GM21390 (cell line): ENCODE measurements at regions not wholly inside any gene's neighbourhood (a gene's known extent, or its start where the extent isn't known, plus 50 kb on each side); places are given as distances from the start of the nearest gene placed in this dataset.
"Not testable (repeated sequence)": the region's sequence is repeated elsewhere in the genome, so short reads cannot be mapped to it uniquely, and the experiment has no call there.

Experiments used
- ATAC-seq: cut with Tn5 transposase; IDR thresholded peaks from one replicate; pipeline ENCODE4 v1.9.1; 2021; ENCODE audit not compliant: unreplicated experiment

DNA sequence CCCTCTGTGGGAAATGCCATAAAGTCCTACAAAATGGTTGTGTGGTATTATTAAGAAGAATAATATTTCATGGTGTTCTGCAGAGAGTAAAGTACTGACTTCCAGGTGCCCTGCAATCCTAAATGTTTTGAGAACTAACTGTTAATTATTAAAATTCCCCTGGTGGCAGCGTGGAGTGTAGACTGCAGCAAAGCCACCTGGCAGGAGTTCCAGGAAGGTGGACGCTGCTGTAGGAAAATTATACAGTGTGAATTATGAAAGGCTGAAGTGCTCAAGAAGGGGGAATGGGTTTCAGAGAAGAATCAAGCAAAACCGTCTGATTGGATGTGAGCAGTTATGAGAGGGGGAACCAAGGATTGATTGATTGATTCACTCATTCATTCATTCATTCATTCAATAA, 572.4 kb upstream of the PPP2R3A start:
- no peak for ATAC-seq

DNA sequence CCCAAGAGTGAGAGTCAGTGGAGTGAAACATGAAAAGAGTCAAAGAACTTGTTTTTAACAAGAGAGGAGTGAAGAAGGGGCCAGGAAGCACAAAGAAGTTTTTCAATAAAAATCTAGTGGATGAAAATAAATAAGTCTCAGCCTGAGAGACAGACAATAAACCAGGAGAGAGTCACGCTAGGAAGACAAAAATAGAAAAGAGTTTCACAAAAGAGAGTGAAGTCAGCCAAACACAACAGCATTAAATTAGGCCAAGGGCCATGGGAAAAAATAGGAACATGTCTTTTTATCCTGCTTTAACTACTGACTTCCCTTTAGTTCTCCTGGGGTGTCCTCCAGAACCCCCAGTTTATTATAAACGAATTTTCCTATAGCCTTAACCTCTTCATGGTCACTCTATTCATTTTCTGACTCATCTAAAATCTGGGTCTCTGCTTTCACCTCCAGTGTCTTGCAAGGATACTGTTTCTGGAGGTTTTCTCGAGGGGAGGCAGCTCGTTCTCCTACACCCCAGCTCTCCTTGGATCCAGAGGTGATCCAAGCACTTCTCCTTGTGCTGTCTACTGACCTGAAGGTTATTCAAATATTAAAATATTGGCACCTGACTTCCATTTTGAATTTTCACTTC, 571.5 kb upstream of the PPP2R3A start:
- no peak for ATAC-seq

DNA sequence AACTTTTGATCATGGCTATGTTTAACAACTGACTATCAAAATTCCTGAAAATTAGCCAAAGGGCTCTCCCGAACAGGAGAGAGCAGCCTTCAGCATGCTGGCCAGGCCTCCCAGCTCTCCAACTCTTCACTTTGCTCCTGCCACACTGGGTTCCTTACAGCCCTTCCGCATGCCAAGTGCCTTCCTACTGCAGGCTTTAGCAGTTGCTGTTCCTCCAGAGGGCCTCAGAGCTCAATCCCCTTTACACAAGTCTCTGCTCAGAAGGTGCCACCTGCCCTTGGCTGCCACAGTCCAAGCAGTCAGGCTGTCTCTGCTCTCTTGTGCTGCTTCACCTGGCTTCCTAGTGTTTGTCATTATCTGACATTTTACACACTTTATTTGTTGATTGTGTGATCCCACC, 553.1 kb upstream of the PPP2R3A start:
- no peak for ATAC-seq

DNA sequence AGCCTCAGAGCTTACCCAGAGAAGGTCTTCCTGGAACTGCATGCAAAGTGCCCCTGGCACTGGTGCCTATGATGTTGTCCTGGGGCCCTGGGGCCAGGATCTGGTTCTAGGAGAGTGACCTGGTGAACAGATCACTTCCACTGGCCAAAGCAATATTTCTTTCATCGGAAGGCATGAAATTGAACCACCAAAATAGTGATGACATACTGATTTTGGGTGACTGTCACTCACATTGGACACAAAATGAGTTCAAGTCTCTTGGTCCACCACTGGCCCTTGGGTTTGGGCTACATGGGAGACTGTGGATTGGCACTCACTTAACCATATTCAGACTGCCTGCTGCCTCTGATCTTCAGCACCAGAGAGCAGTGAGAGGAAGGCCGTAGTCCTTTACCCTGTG, 549.3 kb upstream of the PPP2R3A start:
- ATAC-seq: no peak

DNA sequence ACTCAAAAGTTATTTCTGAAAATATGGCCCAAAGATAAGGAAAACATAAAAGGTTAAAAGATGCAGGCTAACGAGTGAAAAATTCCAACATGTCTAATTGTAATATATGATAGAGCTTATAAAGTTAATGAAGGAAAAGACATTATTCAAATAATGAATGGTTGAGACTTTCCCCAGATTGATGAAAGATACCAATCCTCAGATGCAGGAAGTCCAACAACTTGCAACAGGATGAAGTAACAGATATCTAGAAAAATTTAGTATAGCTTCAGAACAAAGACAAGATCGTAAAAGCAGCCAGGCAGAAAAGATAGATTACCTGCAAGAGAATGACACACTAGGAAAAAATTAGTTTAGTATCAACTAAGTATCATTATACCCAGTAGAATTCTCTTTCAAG, 546.4 kb upstream of the PPP2R3A start:
- no peak for ATAC-seq

DNA sequence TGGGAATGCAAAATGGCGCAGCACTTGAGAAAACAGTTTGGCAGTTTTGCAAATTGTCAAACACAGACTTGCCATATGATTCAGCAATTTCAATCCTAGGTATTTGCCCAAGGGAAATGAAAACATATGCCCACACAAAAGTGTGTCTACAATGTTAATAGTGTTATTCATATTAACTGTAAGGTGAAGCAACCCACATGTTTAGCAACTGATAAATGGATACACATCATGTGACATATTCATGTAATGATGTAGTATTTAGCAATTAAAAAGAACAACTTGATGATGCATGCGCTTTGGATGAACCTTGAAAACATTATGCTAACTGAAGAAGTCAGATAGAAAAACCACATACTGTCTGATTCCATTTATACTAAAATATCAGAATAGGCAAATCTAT, 539.0 kb upstream of the PPP2R3A start:
- no peak for ATAC-seq

DNA sequence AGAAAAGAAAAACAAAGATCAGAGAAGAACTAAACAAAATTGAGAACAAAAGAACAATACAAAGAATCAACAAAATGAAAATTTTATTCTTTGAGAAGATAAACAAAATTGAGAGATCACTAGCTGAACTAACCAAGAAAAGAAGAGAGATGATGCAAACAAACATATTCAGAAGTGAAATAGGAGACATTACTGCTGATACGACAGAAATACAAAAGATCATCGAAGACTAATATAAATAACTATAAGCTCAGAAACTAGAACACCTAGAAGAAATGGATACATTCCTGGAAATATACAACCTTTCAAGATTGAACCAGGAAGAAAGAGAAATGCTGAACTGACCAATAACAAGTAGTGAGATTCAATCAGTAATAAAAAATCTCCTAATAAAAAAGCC, 533.1 kb upstream of the PPP2R3A start:
- no peak for ATAC-seq

DNA sequence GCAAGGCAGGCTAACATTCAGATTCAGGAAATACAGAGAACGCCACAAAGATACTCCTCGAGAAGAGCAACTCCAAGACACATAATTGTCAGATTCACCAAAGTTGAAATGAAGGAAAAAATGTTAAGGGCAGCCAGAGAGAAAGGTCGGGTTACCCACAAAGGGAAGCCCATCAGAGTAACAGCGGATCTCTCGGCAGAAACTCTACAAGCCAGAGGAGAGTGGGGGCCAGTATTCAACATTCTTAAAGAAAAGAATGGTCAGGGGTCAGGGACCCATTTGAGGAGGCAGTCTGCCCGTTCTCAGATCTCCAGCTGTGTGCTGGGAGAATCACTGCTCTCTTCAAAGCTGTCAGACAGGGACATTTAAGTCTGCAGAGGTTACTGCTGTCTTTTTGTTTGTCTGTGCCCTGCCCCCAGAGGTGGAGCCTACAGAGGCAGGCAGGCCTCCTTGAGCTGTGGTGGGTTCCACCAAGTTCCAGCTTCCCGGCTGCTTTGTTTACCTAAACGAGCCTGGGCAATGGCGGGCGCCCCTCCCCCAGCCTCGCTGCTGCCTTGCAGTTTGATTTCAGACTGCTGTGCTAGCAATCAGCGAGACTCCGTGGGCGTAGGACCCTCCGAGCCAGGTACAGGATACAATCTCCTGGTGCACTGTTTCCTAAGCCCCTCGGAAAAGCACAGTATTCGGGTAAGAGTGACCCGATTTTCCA, 526.5 kb upstream of the PPP2R3A start:
- not testable (repeated sequence) for ATAC-seq

DNA sequence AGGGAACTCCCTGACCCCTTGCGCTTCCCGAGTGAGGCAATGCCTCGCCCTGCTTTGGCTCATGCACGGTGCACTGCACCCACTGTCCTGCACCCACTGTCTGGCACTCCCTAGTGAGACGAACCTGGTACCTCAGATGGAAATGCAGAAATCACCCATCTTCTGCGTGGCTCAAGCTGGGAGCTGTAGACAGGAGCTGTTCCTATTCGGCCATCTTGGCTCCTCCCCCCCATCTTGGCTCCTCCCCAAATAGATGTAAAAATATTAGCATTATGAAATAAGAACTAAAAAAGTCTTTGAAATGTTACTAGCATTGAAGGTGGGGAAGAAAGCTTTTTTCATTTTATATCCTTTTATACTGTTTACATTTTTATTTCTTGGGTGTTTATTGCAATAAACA, 525.9 kb upstream of the PPP2R3A start:
- not testable (repeated sequence) for ATAC-seq

DNA sequence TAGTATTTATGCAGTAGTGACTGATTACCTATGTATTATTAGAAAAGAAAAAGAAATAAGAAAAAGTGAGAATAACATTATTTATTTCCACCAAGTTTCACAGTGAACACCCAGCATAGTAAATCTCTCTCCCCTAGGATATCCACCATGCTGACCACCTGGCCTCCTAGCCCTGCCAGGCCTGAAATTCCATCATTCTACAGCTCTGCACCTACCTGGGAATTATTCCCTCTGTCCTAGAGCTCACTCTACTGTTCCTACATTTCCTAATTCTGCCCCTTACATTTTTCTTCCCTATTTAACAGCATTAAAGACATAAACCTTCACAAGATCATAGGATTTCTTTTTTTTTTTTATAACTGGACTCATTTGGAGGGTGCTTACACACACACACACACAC, 525.3 kb upstream of the PPP2R3A start:
- no peak for ATAC-seq

DNA sequence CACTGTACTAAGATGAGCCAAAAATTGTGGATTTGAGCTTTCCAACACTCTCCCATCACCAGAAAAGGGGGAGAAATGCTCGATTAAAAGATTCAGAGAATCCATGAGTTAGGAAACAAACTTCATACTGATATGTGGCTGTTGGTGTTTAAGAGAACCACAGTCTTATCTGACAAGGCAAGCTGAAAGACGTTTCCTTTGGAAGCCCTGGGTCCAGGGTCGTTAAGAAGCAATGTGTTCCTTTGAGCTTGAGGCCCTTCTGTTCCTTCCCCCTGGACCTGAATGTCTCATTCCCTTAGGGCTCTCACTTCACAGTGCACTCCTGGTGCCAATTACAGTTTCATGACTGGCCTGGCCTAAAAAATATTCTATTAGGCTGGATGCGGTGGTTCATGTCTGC, 524.8 kb upstream of the PPP2R3A start:
- ATAC-seq: no peak

DNA sequence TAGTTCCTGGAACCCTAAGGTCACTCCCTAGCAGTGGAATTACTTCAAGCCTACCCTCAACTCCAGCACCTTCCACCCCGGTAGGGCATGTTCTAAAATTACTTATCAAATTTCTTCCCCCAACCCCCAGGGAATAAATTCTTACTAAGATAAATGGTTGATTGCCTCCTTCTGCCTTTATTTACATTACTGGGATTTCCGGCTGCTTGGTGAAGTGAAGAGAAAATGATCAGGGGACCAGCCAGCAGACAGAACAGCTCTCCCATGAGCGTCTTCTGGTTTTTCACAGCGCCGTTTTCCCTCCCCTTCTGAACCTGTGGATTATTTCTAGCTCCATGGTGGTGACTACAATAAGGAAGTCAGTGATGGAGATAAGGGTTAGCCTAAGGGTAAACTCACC, 521.5 kb upstream of the PPP2R3A start:
- ATAC-seq: no peak

DNA sequence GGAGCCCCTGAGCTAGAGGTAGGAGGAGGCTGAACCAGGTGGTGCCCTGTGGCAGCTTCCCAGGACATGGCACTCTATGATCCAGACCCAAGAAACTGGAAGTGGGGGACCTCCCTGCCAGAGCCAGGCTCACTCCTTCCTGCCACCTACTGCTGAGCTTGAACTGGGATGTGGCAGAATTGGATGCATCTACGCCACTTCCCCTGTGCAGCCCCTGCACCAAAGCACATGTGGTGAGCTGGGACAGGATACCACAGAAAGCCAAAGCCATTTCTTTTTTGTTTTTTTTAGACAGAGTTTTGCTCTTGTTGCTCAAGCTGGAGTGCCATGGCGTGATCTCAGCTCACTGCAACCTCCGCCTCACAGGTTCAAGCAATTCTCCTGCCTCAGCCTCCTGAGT, 518.0 kb upstream of the PPP2R3A start:
- no peak for ATAC-seq

DNA sequence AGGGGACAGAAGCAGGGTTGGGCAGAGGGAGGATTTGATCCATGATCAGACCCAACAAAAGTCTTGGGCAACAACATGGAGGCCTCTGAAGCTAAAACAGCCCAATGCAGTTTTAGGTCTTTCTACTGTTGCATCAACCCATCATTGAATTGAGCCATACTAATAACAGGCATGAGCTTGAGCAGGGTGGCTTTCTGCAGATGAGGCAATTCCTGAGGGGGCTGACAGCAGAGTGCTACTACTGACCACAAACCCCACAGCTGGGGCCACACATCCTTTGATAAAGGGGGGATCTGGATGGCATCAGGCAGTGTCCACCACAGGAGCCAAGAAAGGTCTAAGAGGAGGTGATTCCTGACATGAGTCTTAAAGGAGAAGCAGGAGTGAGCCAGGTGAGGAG, 517.0 kb upstream of the PPP2R3A start:
- ATAC-seq: no peak

DNA sequence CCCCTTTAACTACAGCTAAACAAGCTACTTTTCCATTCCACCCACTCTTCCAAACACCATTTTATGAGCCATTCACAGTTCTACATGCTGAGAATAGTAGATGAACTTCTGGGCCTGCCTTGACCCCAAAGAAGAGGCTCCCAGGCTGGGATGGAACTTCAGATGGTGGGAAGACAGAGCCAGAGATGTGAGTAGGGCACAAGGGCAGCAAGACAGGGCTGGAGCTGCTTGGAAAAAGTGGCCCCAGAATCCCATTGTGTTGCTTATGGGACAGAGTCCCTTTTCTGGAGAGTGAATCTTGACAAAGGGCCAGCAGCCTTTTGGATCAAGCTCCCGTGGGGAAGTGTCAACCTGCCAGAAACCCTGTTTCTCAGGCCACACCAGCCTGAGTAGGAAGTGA, 516.5 kb upstream of the PPP2R3A start:
- ATAC-seq: no peak

DNA sequence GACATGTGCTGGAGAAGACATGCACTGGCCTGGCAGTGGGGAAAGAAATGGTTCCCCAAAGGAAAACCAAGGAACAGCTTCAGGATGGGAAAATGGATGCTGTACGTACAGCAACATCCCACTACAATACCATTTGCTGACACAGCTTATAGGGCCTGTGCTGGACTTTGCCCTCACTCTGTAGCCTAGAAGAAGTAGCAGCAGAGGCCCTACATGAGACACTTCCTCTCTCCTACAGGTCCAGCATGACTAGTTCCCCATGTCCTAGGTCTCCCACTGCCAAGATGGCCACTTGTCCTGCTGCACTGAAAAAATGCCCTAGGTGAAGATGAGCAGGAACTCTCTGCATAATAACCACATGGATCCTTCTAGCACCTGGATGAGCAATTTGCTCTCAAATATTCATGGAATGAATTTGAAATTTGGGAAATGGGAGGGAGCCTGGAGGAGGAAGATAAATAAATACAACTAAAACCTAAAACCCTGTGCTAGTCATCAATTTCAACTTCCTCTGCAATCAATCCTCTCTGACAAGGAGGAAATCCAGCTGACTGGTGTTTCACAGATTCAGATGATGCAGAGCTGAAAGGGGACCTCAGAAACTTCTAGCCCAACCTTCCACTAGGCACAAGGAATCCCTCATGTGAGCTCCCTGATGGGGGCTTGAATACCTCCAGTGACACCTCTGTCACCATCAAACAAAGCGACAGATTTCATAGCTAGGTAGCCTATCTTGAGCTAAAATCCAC, 514.3 kb upstream of the PPP2R3A start:
- ATAC-seq: no peak

DNA sequence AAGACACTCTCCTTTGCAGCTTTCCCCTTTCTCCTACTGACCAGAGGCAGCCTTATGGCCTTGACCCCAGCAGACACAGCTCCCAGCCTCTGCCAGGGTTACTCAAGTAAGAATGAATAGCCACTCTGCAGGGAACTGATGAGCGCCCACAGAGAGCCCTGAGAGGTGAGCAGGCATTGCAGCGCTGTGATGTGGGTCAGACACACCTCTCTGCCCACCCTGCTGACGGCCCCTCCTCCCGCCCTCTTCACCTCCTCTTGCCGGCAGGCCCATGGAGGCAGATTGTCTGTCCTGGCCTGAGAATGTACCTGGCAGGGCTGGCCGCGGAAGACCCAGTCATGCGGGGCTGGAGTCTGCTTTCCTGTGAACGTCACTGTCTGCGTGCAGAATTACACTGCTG, 512.6 kb upstream of the PPP2R3A start:
- ATAC-seq: no peak

DNA sequence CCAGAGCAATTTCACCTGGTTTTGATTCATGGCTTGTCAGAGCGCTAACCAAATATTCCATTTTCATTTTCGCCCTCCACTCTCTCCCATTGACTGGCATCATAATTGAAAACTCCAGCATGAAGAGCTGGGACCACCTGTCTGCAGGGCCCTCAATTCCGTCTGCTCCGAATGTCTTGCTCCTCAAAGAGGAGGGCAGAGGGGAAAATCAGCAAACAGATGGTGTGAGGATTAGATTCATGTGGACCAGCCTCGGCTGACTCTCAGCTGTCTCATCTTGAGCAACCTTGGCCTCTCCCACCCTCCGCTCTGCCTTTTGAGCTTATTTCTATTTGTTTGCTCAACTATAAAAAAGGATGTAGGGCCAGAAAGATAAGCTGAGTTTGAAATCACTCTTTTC, 512.2 kb upstream of the PPP2R3A start:
- ATAC-seq: no peak

DNA sequence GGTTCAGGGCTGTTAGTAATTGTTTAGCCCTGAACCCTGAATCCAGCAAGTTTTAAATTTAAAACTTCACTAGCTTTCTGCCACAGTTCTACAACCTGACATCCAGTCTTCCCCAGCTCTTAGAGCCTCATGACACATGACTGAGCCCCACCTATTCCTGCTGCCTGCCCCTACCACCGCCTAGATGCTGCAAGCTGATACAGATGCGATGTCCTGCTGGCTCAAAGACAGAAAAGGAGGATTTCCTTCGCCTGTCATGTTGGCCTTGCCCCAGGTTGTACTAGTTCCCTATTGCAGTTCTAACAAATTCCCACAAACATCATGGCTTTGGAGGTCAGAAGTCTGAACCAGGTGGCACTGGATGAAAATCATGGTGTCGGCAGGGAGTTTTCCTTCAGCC, 510.6 kb upstream of the PPP2R3A start:
- no peak for ATAC-seq

DNA sequence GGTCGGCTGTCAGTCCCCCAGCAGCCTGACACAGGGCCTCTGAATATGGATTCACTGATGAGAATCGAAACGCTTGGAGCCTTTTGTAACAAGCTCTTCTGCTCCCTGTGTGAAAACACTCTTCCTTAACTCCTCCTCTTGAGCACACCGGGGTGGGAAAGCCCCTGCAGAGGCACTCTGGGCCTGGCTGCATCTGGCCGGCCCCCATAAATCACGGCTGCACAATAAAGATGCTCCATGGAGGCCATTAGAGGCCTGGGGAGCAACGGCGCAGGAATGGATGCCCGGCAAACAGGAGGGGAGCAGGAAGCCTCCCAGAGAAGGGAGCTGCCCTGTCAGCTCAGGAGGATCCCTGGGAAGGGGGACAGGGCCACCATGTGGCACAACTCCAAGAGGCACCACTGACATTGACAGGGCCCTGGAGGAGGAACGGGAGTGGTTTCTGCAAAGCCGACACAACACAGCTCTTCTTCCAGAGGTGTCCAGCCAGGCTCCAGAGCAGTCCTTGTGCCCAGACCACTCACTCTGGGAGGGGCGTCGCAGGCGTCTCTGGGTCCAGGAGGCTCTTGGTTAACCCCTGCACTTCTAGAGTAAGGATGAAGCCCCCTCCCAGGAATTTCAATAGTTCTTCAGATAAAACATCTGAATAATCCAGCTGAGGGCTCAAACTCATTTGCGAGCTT, 509.3 kb upstream of the PPP2R3A start:
- ATAC-seq: no peak

DNA sequence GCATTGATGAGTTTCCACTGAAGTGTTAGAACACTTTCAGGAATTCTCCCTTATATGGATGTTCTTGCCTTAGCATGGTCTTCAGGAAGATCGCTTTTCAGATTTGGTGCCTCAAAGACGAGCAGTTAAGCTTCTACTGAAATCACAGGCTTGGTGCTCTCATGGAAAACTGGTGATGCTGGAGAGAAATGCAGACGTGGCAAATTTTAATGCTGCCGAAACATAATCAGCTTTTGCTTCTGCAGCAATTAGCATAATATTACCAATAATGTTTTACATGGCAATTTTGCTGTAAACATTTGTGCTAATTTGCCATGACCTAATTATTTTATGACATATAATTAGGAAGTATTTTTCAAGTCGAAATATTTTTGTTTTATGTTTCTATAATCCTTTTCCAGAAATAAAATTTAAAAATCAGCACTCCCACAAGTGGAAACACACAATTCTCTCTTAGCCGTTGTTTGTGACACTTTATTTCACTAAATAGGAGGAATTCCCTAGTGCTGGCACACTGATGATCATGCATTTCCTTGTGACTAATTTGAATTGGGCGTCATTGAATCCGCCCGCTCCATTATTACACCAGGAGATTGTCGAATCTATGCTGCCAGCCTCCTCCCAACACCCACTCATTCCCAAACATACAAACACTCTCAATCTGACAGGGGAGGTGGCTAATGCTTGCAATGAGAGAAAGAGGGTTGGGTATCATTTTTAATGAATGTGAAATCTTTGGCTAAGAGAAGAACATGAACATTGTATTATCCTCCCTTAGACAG, 506.8 kb upstream of the PPP2R3A start:
- no peak for ATAC-seq
